ENCODE measurements at regions not wholly inside any gene's neighbourhood (a gene's known extent, or its start where the extent isn't known, plus 50 kb on each side); places are given as distances from the start of the nearest gene placed in this dataset.

DNA sequence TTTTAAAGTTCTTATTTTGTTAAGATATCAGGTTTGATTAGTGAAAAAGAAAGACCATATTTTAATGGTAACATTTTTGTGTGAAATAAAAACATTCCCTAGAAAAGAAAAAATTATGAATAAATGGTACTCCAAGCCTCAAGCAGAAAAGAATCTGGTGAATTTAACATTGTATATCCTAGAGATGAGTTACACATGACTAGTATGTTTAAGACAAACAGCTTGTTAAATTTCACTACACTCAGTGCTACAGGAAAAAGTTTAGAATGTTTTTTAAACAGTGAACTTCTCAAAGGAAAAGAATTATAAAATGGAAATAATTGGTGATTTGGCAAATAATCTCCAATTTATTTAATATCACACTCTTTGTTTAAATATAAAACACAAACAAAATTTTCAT is 222.7 kb upstream of the MCHR2 start:
- H3K27me3 ChIP-seq (ENCODE audit: low read depth), result no peaks in the 10 kb centered on the region
- no peaks in the 10 kb centered on the region for H3K4me1 ChIP-seq
- no peak overlapping the region for H3K4me3 ChIP-seq
- TF ChIP-seq, protein P1, sequence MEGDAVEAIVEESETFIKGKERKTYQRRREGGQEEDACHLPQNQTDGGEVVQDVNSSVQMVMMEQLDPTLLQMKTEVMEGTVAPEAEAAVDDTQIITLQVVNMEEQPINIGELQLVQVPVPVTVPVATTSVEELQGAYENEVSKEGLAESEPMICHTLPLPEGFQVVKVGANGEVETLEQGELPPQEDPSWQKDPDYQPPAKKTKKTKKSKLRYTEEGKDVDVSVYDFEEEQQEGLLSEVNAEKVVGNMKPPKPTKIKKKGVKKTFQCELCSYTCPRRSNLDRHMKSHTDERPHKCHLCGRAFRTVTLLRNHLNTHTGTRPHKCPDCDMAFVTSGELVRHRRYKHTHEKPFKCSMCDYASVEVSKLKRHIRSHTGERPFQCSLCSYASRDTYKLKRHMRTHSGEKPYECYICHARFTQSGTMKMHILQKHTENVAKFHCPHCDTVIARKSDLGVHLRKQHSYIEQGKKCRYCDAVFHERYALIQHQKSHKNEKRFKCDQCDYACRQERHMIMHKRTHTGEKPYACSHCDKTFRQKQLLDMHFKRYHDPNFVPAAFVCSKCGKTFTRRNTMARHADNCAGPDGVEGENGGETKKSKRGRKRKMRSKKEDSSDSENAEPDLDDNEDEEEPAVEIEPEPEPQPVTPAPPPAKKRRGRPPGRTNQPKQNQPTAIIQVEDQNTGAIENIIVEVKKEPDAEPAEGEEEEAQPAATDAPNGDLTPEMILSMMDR (IDR thresholded peaks at IDR 0.05; ENCODE audit: borderline replicate concordance), result no peak
- intact Hi-C loops (cut with micrococcal nuclease), result no loop called here
- no peak overlapping the region for H3K27ac ChIP-seq (replicated peaks)
- H3K36me3 ChIP-seq, result no peaks in the 10 kb centered on the region
- H3K9me3 ChIP-seq (replicated peaks), result no peaks in the 10 kb centered on the region
- no peak for DNase-seq

DNA sequence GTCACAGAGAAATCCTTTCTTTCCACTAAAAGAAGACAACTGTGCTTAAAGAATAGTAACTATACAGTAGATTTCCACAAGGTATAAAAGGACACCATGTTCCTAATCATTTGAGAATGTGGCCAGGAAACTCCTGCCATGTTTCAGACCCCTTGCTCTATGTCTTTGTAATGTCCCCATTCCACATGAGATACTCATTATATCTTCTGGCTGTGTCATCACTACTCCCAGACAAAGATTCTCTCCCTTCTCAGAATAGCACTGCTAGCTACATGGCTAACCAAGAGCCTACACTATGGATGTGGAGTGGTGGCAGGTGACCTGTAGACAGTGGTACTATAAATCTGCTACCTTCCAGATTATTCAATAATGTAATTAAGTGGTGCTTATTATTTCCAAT is 218.1 kb upstream of the MCHR2 start:
- DNase-seq, result no peak
- H3K4me1 ChIP-seq, result no peaks in the 10 kb centered on the region
- TF ChIP-seq, protein P1 (IDR thresholded peaks at IDR 0.05; ENCODE audit: borderline replicate concordance), result no peak
- no peaks in the 10 kb centered on the region for H3K36me3 ChIP-seq
- H3K9me3 ChIP-seq (replicated peaks), result no peaks in the 10 kb centered on the region
- intact Hi-C loops (cut with micrococcal nuclease), result no loop called here
- H3K27ac ChIP-seq (replicated peaks), result no peak overlapping the region
- H3K4me3 ChIP-seq, result no peak overlapping the region
- no peaks in the 10 kb centered on the region for H3K27me3 ChIP-seq (ENCODE audit: low read depth)

DNA sequence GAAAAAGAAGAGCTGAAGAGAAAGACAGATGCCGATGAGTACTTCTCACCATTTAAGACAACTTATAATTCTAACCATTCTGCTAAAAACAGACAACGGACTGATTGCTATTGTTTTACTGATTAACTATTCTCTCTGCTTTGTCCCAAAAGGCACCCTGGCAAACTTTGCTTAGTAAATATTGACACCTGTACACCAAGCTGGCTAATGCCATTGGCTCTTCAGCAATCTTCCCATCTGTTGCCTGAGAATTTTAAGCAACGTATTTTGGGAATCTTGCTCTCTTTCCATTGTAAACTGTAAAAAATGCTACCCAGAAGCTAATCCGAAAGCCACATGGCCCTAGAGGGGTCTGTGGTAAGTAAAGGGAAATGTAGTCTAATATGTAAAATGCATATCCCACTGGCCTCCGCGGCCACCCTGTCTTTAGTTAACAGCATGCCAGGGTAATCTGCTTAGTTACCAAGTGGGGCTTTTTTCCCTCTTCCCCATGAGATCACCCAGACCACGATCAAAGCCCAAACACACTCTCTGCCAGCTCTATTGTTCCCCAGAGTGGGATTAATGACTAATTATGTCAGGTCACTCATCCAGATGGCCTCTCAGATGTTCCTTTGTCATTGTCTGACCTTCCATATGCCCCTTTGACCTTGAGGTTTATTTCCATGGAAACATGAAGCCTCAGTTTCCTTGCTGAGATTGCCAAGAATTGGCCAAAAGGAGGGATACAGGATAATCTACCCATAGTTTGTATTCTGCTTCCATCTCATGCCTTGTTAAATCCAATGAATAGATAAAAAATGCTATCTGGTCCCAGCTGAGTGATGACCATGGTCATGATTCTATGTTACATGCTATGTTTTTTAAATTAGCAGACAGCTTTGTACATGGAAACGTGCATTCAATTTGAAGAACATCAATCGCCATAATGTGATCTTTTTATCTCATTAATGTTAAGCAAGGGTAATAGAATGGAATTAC is 216.4 kb upstream of the MCHR2 start:
- no peak overlapping the region for H3K27ac ChIP-seq (replicated peaks)
- H3K4me1 ChIP-seq, result no peaks in the 10 kb centered on the region
- H3K36me3 ChIP-seq, result no peaks in the 10 kb centered on the region
- H3K4me3 ChIP-seq, result no peak overlapping the region
- no peaks in the 10 kb centered on the region for H3K9me3 ChIP-seq (replicated peaks)
- H3K27me3 ChIP-seq (ENCODE audit: low read depth), result no peaks in the 10 kb centered on the region
- DNase-seq, result no peak
- TF ChIP-seq, protein P1 (IDR thresholded peaks at IDR 0.05; ENCODE audit: borderline replicate concordance), result no peak
- intact Hi-C loops (cut with micrococcal nuclease), result no loop called here

DNA sequence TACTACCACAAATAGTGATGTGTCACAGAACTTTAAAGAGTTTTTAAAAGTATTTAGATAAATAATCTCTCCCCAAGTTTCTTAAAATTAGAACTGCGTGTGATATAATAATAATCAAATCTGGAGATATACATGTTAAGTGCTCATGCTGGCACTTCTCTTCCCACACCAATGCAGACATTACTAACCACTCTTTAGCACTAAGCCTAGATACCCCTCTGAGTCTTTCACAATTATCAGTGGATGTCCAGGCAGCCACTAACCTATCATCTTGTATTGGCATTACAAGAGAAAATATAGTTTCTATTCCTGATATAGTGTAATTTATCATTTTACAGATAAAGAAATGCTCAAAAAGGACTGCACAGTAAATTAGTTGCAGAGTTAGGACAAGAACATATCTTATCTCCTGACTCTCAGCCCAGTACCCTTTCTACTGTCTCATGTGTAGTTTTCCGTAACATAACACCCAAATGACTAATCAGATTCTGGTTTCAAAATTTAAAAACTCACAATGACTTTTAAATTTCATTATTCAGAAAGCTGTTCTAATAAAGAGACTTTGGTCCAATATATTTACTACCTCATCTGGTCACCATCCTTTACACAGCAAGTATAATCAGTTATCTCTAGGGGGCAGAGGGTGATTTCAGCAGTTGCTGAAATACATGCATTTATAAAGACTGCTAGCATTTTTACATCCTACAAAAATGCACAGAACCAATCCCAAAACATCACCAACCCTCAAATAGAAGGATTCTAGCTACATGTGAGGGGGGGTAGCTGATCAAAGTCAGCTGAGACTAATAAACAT is 215.5 kb upstream of the MCHR2 start:
- TF ChIP-seq, protein P1 (IDR thresholded peaks at IDR 0.05; ENCODE audit: borderline replicate concordance), result no peak
- H3K27ac ChIP-seq (replicated peaks), result no peak overlapping the region
- H3K9me3 ChIP-seq (replicated peaks), result peaks cover under 1% of the 10 kb centered on the region
- intact Hi-C loops (cut with micrococcal nuclease), result no loop called here
- H3K4me3 ChIP-seq, result no peak overlapping the region
- no peaks in the 10 kb centered on the region for H3K27me3 ChIP-seq (ENCODE audit: low read depth)
- H3K4me1 ChIP-seq, result no peaks in the 10 kb centered on the region
- no peak for DNase-seq
- H3K36me3 ChIP-seq, result no peaks in the 10 kb centered on the region

DNA sequence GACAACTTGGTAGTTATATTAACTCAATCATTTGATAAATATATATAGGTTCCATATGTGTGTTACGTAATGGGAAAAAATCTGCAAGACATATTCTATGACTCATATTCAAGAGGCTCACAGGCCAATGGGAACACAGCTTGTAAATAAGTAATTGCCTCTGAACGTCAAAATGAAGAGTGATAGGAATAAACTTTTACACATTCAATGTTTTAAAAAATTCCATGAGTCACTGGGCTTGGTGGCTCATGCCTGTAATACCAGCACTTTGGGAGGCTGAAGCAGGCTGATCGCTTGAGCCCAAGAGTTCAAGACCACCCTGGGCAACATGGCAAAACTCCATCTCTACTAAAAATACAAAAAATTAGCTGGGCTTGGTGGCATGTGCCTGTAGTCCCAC is 209.4 kb upstream of the MCHR2 start:
- no peak overlapping the region for H3K27ac ChIP-seq (replicated peaks)

More for the DNA sequence above, 209.4 kb upstream of the MCHR2 start:
- H3K4me3 ChIP-seq, result no peak overlapping the region
- H3K36me3 ChIP-seq, result no peaks in the 10 kb centered on the region
- DNase-seq, result no peak
- H3K4me1 ChIP-seq, result no peaks in the 10 kb centered on the region
- H3K9me3 ChIP-seq (replicated peaks), result peaks cover 14% of the 10 kb centered on the region
- no peaks in the 10 kb centered on the region for H3K27me3 ChIP-seq (ENCODE audit: low read depth)
- intact Hi-C loops (cut with micrococcal nuclease), result no loop called here
- TF ChIP-seq, protein P1 (IDR thresholded peaks at IDR 0.05; ENCODE audit: borderline replicate concordance), result no peak
